Natural killer cell treated with Interleukin-12 subunit alpha and Interleukin-12 subunit beta and Interleukin-15 and Interleukin-18, amount 100 ng/mL, for 72 hours (primary cell): ENCODE measurements at regions not wholly inside any gene's neighbourhood (a gene's known extent, or its start where the extent isn't known, plus 50 kb on each side); places are given as distances from the start of the nearest gene placed in this dataset.
"Not testable (repeated sequence)": the region's sequence is repeated elsewhere in the genome, so short reads cannot be mapped to it uniquely, and the experiment has no call there.

Experiments
- ATAC-seq, 2 donors: fragments of 150-1000 bp; cut with Tn5 transposase in 1 of 2; sonication (Bioruptor Pico), chemical (Tn5 transposase) in 1 of 2; 2 replicates each; pipeline ENCODE4 v1.10.0; 2021
- DNase-seq: peaks from one replicate; pipeline ENCODE4 v3.0.0; 2022; ENCODE audit warnings: low spot score
- H3K27ac Mint-ChIP-seq, 2 donors: 1 replicate in 1 of 2; 2 replicates in 1 of 2; pipeline ENCODE4 v1.8.0; 2022; ENCODE audit warnings: mixed read lengths in 2 of 2, mild to moderate bottlenecking in 1 of 2, moderate library complexity in 1 of 2
- H3K27me3 Mint-ChIP-seq, 2 donors: 1 replicate in 1 of 2; 2 replicates in 1 of 2; pipeline ENCODE4 v1.8.0; 2022; ENCODE audit warnings: mixed read lengths in 2 of 2
- H3K36me3 Mint-ChIP-seq: one replicate; pipeline ENCODE4 v1.8.0; 2022; ENCODE audit warnings: mixed read lengths
- H3K4me1 Mint-ChIP-seq, 2 donors: 1 replicate in 1 of 2; 2 replicates in 1 of 2; pipeline ENCODE4 v1.8.0; 2022; ENCODE audit warnings: low read depth in 2 of 2, mixed read lengths in 2 of 2, mild to moderate bottlenecking in 1 of 2
- H3K4me3 Mint-ChIP-seq: one replicate; pipeline ENCODE4 v1.8.0; 2022; ENCODE audit warnings: mixed read lengths
- H3K9me3 Mint-ChIP-seq: 2 replicates; pipeline ENCODE4 v1.8.0; 2022; ENCODE audit warnings: mixed read lengths

GRCh38 chr1:199550199-199551065 lies 477.1 kb upstream of the NR5A2 start:
- H3K27ac Mint-ChIP-seq = no peak overlapping the region
- peaks cover 0 to 2% of the 10 kb centered on the region in 2 donors for H3K4me1 Mint-ChIP-seq
- DNase-seq = no peak
- no peak for ATAC-seq
- no peaks in the 10 kb centered on the region for H3K36me3 Mint-ChIP-seq
- no peaks in the 10 kb centered on the region for H3K9me3 Mint-ChIP-seq
- no peak overlapping the region for H3K4me3 Mint-ChIP-seq
- peaks cover 8% of the 10 kb centered on the region in 2 donors for H3K27me3 Mint-ChIP-seq

DNA sequence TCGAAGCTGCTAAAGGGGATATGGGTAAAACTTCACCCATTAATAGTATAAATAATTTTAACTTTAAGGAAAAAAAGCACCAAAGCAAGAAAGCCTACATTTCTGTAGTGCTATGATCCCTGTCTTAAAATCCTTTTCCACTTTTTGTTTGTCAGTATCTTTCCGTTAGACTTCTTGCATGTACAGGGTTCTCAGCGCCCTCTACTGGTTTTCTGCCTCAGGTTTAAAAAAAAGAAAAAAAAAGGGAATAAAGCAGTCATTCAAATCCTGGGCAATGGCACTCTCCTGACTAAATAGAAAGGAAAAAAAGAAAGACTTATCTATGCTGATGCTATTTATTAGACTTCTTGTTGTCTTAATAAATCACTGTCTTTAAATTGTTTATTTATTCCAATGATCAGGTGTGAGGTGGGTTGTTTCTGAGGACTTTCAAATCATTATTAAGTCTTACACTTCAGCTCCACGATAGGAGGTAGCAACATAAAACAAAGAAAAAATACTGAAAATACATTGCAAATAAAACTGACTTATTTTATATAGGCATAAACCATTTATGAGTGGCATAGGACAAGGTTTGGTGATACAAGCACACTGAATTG lies 475.4 kb upstream of the NR5A2 start:
- Mint-ChIP-seq H3K9me3 (no peaks in the 10 kb centered on the region), H3K4me1 (no peaks in the 10 kb centered on the region), H3K27ac (no peak overlapping the region), H3K27me3 (peaks cover 8% of the 10 kb centered on the region in 2 donors), H3K4me3 (no peak overlapping the region), H3K36me3 (no peaks in the 10 kb centered on the region)
- DNase-seq (no peak), ATAC-seq (no peak)

DNA sequence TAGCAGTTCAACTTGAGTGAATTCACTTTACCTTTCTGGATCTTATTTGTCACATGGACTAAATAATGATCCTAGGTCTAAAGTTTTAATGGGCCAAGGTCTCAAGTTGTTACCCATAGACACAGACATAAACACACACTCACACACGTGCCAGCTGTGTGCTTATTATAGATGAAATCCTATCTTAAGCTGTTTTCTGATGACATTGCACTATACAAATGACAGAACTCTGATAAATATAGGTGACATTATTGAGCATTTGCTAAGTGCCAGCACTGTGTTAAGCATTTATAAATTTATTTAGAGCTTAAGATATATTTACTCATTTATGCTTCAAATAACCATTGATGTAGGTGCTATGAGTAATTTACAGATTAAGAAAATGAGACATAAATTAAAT lies 474.4 kb upstream of the NR5A2 start:
- Mint-ChIP-seq H3K36me3 (no peaks in the 10 kb centered on the region), H3K9me3 (no peaks in the 10 kb centered on the region), H3K4me3 (no peak overlapping the region), H3K4me1 (no peaks in the 10 kb centered on the region), H3K27me3 (peaks cover 8% of the 10 kb centered on the region in 2 donors), H3K27ac (no peak overlapping the region)
- no peak for DNase-seq
- no peak for ATAC-seq

- DNase-seq (no peak), ATAC-seq (no peak)
- Mint-ChIP-seq H3K9me3 (no peaks in the 10 kb centered on the region), H3K27ac (no peak overlapping the region), H3K36me3 (no peaks in the 10 kb centered on the region), H3K4me3 (no peak overlapping the region), H3K27me3 (peaks cover 16 to 31% of the 10 kb centered on the region in 2 donors), H3K4me1 (no peaks in the 10 kb centered on the region)
Measured at GRCh38 chr1:199561334-199561733, 466.2 kb upstream of the NR5A2 start.

DNA sequence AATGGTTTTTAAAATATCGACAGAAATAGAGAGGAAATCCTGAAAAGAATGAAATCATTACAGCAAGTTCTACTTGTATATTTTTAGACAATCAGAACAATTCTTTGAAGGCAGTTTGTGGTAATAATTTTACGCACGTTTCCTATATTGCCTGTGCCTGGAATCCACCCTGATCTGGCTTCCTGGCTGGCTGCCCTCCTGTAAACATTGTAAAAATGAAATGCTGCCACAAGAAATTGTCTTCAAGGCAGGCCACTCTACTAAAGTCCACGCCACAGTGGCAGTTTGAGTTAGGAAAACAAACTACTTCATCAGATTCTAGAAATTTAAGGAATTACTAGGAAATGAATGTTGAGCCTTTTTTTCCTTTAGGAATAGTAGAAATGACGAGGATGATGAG lies 454.5 kb upstream of the NR5A2 start:
- H3K4me3 Mint-ChIP-seq = no peak overlapping the region
- no peaks in the 10 kb centered on the region for H3K4me1 Mint-ChIP-seq
- no peaks in the 10 kb centered on the region for H3K9me3 Mint-ChIP-seq
- H3K36me3 Mint-ChIP-seq = no peaks in the 10 kb centered on the region
- peaks cover 15 to 17% of the 10 kb centered on the region in 2 donors for H3K27me3 Mint-ChIP-seq
- DNase-seq (no peak), ATAC-seq (no peak)
- no peak overlapping the region for H3K27ac Mint-ChIP-seq

GRCh38 chr1:199574950-199575349 lies 452.6 kb upstream of the NR5A2 start:
- Mint-ChIP-seq H3K27ac (no peak overlapping the region), H3K36me3 (no peaks in the 10 kb centered on the region), H3K27me3 (peaks cover 15 to 17% of the 10 kb centered on the region in 2 donors), H3K9me3 (no peaks in the 10 kb centered on the region), H3K4me3 (no peak overlapping the region), H3K4me1 (no peaks in the 10 kb centered on the region)
- ATAC-seq (no peak), DNase-seq (no peak)

- ATAC-seq (no peak), DNase-seq (no peak)
- Mint-ChIP-seq H3K9me3 (no peaks in the 10 kb centered on the region), H3K4me1 (no peaks in the 10 kb centered on the region), H3K27ac (no peak overlapping the region), H3K36me3 (no peaks in the 10 kb centered on the region), H3K27me3 (peaks cover 8 to 13% of the 10 kb centered on the region in 2 donors), H3K4me3 (no peak overlapping the region)
Measured at GRCh38 chr1:199580300-199580699, 447.2 kb upstream of the NR5A2 start.

DNA sequence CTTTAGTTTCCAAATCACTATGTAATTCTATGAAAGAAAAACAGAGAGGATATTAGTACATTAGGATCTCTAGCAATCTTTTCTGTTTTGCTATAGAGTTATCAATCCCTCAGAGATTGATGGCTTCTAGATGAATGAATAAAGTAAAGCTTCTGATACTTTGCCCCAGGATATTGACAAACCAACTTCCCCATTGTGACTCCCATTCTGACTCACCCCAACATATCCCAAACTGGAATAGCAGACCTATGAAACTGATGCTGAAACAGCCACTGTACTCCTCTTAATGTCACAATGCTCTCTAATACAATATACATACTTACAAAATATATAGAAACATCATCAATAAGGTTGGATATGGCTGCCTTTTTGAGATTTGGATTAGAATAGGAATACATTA lies 442.1 kb upstream of the NR5A2 start:
- no peak overlapping the region for H3K4me3 Mint-ChIP-seq
- no peaks in the 10 kb centered on the region for H3K36me3 Mint-ChIP-seq
- H3K27me3 Mint-ChIP-seq = peaks cover 7 to 8% of the 10 kb centered on the region in 2 donors
- ATAC-seq = no peak
- no peaks in the 10 kb centered on the region for H3K9me3 Mint-ChIP-seq
- no peak for DNase-seq
- H3K4me1 Mint-ChIP-seq = peaks cover 4% of the 10 kb centered on the region in 2 donors
- no peak overlapping the region for H3K27ac Mint-ChIP-seq

GRCh38 chr1:199590708-199591107 lies 436.8 kb upstream of the NR5A2 start:
- DNase-seq (no peak), ATAC-seq (no peak)
- Mint-ChIP-seq H3K9me3 (no peaks in the 10 kb centered on the region), H3K4me1 (peaks cover 11% of the 10 kb centered on the region in 2 donors), H3K27ac (no peak overlapping the region), H3K36me3 (no peaks in the 10 kb centered on the region), H3K4me3 (no peak overlapping the region), H3K27me3 (peaks cover 3 to 9% of the 10 kb centered on the region in 2 donors)

DNA sequence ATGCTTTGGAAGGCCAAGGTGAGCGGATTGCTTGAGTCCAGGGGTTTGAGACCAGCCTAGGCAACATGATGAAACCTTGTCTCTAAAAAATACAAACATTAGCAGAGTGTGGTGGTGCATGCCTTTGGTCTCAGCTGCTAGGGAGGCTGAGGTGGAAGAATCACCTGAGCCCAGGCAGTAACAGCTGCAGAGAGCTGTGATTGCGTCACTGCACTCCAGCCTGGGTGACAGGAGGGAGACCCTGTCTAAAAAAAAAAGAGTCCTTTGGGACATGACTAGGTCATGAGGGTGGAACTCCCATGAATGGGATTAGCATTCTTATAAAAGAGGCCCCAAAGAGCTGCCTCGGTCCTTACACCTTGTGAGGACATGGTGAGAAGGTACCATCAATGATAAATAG lies 436.0 kb upstream of the NR5A2 start:
- Mint-ChIP-seq H3K4me3 (no peak overlapping the region), H3K27me3 (peaks cover 3 to 9% of the 10 kb centered on the region in 2 donors), H3K4me1 (peaks cover 11% of the 10 kb centered on the region in 2 donors), H3K27ac (no peak overlapping the region), H3K36me3 (no peaks in the 10 kb centered on the region), H3K9me3 (no peaks in the 10 kb centered on the region)
- no peak for DNase-seq
- no peak for ATAC-seq

GRCh38 chr1:199593475-199593874 lies 434.0 kb upstream of the NR5A2 start:
- Mint-ChIP-seq H3K4me1 (peaks cover 11% of the 10 kb centered on the region in 2 donors), H3K36me3 (no peaks in the 10 kb centered on the region), H3K27ac (no peak overlapping the region), H3K27me3 (peaks cover 15 to 26% of the 10 kb centered on the region in 2 donors), H3K4me3 (no peak overlapping the region), H3K9me3 (no peaks in the 10 kb centered on the region)
- ATAC-seq (no peak), DNase-seq (no peak)

DNA sequence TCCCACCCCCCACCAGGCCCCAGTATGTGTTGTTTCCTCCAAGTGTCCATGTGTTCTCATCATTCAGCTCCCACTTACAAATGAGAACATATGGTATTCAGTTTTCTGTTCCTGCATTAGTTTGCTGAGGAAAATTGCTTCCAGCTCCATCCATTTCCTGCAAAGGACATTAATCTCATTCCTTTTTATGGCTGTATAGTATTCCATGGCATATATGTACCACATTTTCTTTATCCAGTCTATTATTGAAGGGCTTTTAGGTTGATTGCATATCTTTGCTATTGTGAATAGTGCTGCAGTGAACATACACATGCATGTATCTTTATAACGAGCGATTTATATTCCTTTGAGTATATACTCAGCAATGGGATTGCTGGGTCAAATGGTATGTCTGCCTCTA lies 431.1 kb upstream of the NR5A2 start:
- H3K27me3 Mint-ChIP-seq = peaks cover 23 to 42% of the 10 kb centered on the region in 2 donors
- H3K27ac Mint-ChIP-seq, H3K4me3 Mint-ChIP-seq: not testable (repeated sequence)

GRCh38 chr1:199597152-199597551 lies 430.4 kb upstream of the NR5A2 start:
- Mint-ChIP-seq H3K4me1 (no peaks in the 10 kb centered on the region), H3K4me3 (no peak overlapping the region), H3K9me3 (peaks cover 11% of the 10 kb centered on the region), H3K27ac (no peak overlapping the region), H3K36me3 (peaks cover 13% of the 10 kb centered on the region), H3K27me3 (peaks cover 25 to 49% of the 10 kb centered on the region in 2 donors)
- DNase-seq = no peak
- no peak for ATAC-seq

More for the DNA sequence above, 431.1 kb upstream of the NR5A2 start:
- not testable (repeated sequence) for ATAC-seq, H3K9me3 Mint-ChIP-seq, H3K36me3 Mint-ChIP-seq, H3K4me1 Mint-ChIP-seq, DNase-seq

- H3K4me1 Mint-ChIP-seq = peaks cover under 1 to 7% of the 10 kb centered on the region in 2 donors
Measured at GRCh38 chr1:199608414-199608813, 419.1 kb upstream of the NR5A2 start.

More at GRCh38 chr1:199608414-199608813, 419.1 kb upstream of the NR5A2 start:
- Mint-ChIP-seq H3K36me3 (no peaks in the 10 kb centered on the region), H3K4me3 (no peak overlapping the region), H3K9me3 (no peaks in the 10 kb centered on the region), H3K27ac (no peak overlapping the region), H3K27me3 (peaks cover 4 to 12% of the 10 kb centered on the region in 2 donors)
- no peak for DNase-seq
- no peak for ATAC-seq
